Activated CD4-positive, CD25-positive, alpha-beta regulatory T cell treated with anti-CD3 and anti-CD28 coated beads, Interleukin-2, amount 50 U/mL, for 72 hours (primary cell): ENCODE measurements at regions not wholly inside any gene's neighbourhood (a gene's known extent, or its start where the extent isn't known, plus 50 kb on each side); places are given as distances from the start of the nearest gene placed in this dataset.

ENCODE experiments used
- DNase-seq: peaks from one replicate; pipeline ENCODE4 v3.0.0; 2021

GRCh38 chr19:31718898-31719297 lies 369.7 kb upstream of the TSHZ3 start:
- DNase-seq = no peak

DNA sequence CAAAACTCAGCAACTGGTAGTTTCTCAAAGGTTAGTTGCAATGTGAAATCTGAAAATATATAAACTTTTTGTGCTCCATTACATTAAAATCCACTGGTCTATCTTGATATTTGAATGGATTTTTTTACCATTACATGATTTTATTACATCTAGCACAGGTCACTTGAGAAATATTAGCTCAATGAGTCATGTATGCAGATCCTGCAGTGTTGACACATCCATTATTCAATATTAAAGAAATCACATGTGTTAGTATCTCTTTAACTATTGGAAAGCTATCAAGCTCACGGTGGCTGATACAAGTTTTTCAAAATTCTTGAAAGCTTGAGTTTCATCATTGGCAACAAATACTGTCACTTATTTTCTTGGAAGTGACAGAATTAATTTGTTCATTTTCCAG lies 373.9 kb upstream of the TSHZ3 start:
- DNase-seq = no peak

DNA sequence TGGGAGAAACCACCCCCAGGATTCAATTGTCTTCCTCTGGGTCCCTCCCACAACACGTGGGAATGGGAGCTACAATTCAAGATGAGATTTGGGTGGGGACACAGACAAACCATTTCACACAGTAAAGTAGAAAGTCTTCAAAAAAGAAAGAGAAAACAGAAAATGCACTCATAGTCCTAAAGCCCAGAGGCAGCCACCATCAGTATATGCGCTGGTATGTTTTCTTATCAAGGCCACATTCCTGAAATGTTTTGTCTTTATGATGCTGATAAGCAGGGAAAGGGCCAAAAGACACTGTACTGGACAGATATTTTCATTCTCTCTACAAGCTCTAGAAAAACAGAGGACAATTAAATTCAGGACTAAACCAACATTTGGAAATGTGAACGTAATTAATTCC lies 375.8 kb upstream of the TSHZ3 start:
- DNase-seq = no peak

DNA sequence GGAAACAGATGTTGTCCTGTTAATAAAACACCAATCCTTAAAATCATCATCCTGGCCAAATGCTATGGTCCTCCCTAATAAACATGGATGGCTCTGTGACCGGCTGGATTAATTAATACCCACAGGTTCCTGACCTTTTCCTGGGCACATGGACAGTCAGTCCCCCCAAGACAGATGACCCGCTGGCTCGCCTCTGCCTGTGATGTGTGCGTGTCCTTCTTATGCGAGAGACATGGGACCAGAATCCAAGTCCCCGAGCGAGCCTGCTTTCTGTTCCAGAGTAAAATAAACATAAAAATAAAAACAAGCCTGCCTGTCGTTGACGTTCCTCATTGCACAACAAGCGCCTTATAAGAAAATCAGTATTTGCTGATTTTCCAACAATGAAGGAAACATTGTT lies 378.3 kb upstream of the TSHZ3 start:
- no peak for DNase-seq

DNA sequence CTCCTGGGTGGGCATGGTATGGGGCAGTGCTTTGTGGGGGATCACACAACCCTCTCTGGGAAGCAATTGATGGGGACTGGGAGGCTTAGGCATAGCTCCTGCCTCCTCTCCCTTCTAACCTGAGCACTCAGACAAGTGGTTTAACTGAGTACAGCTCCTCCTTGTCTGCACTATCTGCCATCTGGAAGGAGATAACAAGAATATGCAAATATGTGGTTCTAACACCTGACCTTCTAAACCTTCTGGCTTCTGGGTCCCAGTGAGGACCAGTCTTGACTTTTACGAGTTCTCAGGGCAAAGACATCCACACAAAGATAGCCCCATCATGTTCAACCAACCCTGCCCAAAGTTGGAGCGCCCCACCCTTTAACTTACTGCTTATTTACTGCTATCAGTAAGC lies 381.0 kb upstream of the TSHZ3 start:
- DNase-seq = no peak

GRCh38 chr19:31733591-31733990 lies 384.4 kb upstream of the TSHZ3 start:
- no peak for DNase-seq

- no peak for DNase-seq
These were observed 393.0 kb upstream of the TSHZ3 start for GRCh38 chr19:31742249-31742648.

DNA sequence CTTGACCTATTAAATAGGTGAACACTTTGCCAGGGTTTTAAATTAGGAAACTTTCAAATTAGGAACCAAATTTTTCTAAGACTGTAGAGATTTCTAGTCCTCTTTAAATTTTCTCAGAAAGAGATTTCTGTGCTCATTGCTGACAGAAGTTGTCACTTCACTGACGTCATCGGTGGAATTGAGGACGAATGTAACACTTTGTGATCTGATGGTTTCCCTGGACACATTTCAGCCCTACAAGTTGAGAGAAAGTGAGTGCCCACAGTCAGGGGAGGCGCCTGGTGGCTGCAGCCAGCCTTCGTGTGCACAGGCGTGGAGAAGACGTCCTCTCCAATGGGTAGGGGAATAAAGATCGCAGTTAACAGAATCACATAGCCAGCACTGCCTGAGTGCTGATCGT lies 396.5 kb upstream of the TSHZ3 start:
- DNase-seq = no peak

DNA sequence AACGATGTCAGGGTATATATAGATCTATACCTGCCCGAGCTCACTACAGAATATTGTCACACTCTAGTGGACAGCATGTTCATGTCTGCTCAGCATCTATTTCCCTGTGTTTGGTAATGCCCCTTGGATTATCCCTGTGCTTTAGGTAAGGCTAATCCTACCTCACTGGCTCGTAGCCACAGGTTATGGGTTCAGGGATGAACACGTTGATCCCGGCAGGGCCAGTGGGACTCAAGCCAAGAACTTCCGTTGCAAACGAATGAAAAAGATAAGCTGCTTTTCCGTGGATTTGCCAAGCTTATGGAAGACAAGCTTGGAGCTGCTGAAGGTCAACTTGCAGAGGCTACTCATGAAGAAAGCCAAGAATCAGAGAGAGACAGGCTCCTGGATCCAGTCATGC lies 400.0 kb upstream of the TSHZ3 start:
- DNase-seq = no peak

GRCh38 chr19:31759359-31759758 lies 410.1 kb upstream of the TSHZ3 start:
- DNase-seq = no peak

- no peak for DNase-seq
These were observed 412.2 kb upstream of the TSHZ3 start for GRCh38 chr19:31761281-31761913.

DNA sequence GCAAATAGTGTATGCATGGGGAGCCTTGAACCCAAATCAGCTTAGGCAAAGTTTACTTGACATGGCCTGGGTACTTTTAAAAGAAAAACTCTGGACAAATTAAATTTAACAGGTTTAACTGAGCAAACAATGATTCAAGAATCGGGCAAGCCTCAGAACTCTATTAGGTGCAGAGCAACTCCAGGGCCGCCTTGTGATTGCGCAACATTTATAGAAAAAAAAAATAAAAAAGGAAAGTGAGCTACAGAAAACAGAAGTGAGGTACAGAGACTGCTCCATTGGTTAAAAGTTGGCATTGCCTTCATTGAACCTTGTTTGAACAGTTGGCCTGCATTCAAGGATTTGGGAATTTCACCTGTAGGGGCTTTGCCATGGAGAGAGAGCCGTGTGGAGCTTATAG lies 421.0 kb upstream of the TSHZ3 start:
- DNase-seq = no peak

DNA sequence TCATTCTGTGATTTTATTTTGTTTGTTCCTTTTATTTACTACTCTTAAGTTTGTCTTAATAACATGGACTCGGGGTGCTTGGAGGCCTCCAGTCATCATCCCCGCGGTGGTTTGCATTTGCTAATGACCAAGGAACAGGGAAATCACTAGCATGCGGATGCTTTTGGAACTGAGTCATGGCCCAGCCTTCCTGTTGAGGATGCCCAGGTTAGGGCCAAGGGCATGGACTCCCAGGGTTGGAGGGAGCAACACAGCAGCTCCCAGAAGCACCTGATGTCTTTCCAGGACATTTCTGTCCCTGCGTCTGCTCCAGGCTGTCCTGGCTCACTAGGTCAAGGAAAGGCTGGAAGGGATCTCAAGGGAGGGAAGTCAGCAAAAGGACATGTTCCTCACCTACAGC lies 423.7 kb upstream of the TSHZ3 start:
- DNase-seq = no peak

DNA sequence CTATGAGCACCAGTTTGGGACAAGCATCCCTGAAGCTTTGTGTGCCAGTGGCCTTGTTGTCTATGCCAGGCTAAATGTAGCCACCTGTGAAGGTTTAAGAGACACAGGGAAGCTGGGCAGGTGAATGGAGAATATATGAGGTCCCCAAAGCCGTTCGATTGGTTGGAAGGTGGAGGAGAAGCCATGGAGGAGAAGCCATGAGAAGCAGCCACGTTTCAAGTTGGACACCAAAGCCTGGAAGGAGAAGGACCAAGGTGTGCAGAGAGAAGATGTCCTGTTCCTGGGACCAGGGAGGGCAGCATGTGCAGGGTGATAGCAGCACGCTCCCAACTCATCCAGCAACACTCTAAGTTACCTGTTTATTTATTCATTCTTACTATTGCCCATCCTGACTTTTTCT lies 432.3 kb upstream of the TSHZ3 start:
- no peak for DNase-seq

- DNase-seq = no peak
These were observed 434.4 kb upstream of the TSHZ3 start for GRCh38 chr19:31783592-31783991.

DNA sequence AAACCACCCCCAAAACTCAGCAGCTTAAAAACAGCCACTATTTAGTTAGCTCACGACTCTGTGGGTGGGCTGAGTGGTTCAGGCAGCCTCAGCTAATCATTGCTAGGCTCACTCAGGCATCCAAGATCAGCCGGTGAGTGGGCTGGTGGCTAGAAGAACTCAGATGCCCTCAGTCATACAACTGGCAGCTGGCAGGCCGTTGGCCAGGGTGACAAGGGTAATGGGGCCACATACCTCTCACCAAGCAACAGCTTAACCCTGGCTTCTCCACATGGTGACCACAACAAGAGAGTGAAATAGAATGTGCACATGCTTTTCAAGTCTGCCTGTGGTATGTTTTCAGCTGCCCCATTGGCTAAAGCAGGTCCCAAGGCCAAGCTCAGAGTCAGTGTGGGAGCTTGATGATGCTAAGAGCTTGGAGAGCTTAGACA lies 435.4 kb upstream of the TSHZ3 start:
- no peak for DNase-seq

DNA sequence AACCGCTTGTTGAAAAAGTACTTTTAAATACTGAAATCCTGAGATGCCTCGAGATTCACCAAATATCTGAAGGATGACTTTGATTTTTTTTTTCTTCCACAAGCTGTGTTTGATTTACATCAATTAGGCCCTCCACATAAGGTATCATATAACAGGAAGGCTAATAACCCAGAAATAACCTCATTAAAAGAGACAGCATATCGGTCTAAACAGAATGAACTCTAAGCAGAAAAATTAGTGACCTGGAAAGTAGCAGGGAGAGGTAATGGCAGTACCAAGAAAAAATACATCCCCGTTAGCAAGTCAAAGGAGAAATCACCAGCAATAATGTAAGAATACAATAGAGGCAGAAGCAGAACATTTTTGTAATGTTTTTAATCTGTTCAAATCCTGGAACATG lies 452.4 kb upstream of the TSHZ3 start:
- DNase-seq = no peak

- DNase-seq = no peak
These were observed 454.7 kb upstream of the TSHZ3 start for GRCh38 chr19:31803835-31804446.

DNA sequence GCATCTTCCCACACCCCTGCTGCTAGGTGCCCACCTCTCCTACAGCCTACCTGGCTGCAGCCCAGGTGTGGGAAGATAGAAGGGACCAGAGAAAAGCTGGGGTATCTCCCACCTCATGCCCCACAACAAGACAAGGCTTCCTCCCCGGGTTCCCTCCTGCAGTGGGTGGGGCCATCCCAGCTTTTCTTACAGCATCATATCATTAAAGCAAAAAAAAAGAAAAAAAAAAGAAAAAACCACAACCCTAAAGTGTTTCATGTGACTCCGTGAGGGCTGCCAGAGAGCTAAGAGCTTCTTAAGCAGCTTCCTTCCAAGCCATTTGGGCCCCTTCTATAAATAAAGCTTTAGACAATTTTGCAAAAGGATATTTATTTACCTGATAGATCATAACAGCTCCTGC lies 455.4 kb upstream of the TSHZ3 start:
- no peak for DNase-seq

DNA sequence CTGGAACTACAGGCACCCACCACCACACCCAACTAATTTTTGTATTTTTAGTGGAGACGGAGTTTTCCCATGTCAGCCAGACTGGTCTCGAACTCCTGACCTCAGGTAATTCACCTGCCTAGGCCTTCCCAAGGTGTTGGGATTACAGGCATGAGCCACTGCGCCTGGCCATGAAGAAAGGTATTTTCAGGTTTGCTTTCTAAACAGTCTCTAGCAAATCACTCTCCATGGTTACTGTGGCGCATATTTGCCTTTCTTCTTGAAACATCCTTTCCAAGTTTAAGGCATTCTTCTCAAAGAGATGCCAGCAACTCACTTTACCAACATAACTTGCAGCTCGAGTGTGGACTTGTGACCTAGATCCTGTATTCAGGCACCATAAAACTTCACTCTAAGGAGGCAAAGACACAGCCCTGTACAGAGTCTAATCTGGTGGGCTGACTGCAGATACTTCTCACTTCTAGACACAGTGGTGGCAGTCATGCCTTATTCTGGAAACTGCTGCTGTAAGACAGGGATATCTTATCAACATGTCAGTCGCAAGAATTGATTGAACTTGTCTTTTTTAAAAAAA lies 461.4 kb upstream of the TSHZ3 start:
- no peak for DNase-seq

GRCh38 chr19:31817971-31818797 lies 468.9 kb upstream of the TSHZ3 start:
- DNase-seq = no peak

- DNase-seq = no peak
These were observed 469.5 kb upstream of the TSHZ3 start for GRCh38 chr19:31818798-31819105.

- no peak for DNase-seq
These were observed 470.6 kb upstream of the TSHZ3 start for GRCh38 chr19:31819837-31820236.

DNA sequence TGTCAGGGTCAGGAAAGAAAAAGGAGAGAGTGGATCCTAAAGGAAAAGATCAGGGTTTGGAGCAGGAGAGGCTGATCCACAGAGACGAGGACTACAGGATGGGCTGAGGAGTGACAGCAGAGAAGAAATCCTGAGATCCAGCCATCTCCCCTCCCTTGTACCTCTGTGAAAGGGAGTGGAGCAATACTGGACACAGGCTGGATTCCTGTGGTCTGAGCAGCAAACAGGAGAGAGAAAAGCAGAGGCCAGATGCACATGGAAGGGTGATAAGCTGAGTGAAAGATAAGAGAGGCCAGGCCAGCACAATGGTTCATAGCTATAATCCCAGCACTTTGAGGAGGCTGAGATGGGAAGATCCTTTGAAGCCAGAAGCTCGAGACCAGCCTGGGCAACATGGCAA lies 472.1 kb upstream of the TSHZ3 start:
- DNase-seq = no peak
